ENCODE measurements at regions not wholly inside any gene's neighbourhood (a gene's known extent, or its start where the extent isn't known, plus 50 kb on each side); places are given as distances from the start of the nearest gene placed in this dataset.

GRCh38 chr16:82329504-82330192 lies 159.6 kb upstream of the MPHOSPH6 start:
- H3K9me1 ChIP-seq (ENCODE audit: control insufficient read depth, insufficient read depth, low read length): no peaks in the 10 kb centered on the region
- in situ Hi-C loops (cut with MboI) (no loop called here), intact Hi-C loops (cut with micrococcal nuclease) (no loop called here)
- ATAC-seq (no peak), FAIRE-seq (no peak), DNase-seq (ENCODE audit: extremely low read depth in 1 of 4, low spot score in 3 of 4) (no peak)
- H3K4me3 ChIP-seq: no peak overlapping the region
- no peak overlapping the region for H2AFZ ChIP-seq (ENCODE audit: low read depth, low read length)
- no peak overlapping the region for H3K4me2 ChIP-seq (ENCODE audit: insufficient read depth, low read length)
- H3K4me1 ChIP-seq (replicated peaks in 1 of 2; ENCODE audit: control insufficient read depth in 2 of 2, insufficient read depth in 2 of 2, low read length in 2 of 2): no peaks in the 10 kb centered on the region
- ChIA-PET CTCF (ENCODE audit: low intra/inter-chr PET ratio) (no interaction called here), POLR2A (no interaction called here)
- no peaks in the 10 kb centered on the region for H4K20me1 ChIP-seq (replicated peaks; ENCODE audit: control insufficient read depth, insufficient read depth, low read length)
- H3K79me2 ChIP-seq (ENCODE audit: control insufficient read depth, insufficient read depth, low read length): no peaks in the 10 kb centered on the region
- no peak overlapping the region for H3K9ac ChIP-seq (ENCODE audit: insufficient read depth in 1 of 2, low read depth in 2 of 2, low read length in 2 of 2)
- TF ChIP-seq SRSF9 (IDR thresholded peaks at IDR 0.05; ENCODE audit: borderline replicate concordance, low read depth, low read length) (no peak), MLLT1 (IDR thresholded peaks at IDR 0.05) (no peak), E2F8 (IDR thresholded peaks at IDR 0.05; ENCODE audit: low read depth, partially characterized antibody) (no peak)
- H3K27ac ChIP-seq (ENCODE audit: extremely low read depth, low read depth, low read length): no peak overlapping the region
- no peaks in the 10 kb centered on the region for H3K36me3 ChIP-seq (ENCODE audit: control insufficient read depth, insufficient read depth, low read length)
- 1% methylated on average over 11 of the region's 11 CpGs for WGBS (ENCODE audit: insufficient coverage, low coverage, missing lambda C conversion rate)
- BruUV-seq (replicated peaks): no TSS peak
- H3K9me3 ChIP-seq (replicated peaks; ENCODE audit: control insufficient read depth, insufficient read depth, low read depth, low read length): no peaks in the 10 kb centered on the region
- H3K27me3 ChIP-seq (ENCODE audit: control insufficient read depth in 2 of 2, insufficient read depth in 2 of 2, low read length in 2 of 2): no peaks in the 10 kb centered on the region

All from K562 (cell line).